H9 (cell line): ENCODE measurements at regions not wholly inside any gene's neighbourhood (a gene's known extent, or its start where the extent isn't known, plus 50 kb on each side); places are given as distances from the start of the nearest gene placed in this dataset.

Source experiments
- DNase-seq: peaks from one replicate; pipeline ENCODE4 v3.0.0-alpha.2; 2017
- H2AFZ ChIP-seq: one replicate; pipeline ENCODE4 v1.6.1; 2013; ENCODE audit warnings: mild to moderate bottlenecking, low read length, control low read depth, moderate library complexity
- H2AK5ac ChIP-seq: 2 replicates; pipeline ENCODE4 v1.6.1; 2013; ENCODE audit warnings: low read length, control low read depth, mixed read lengths; ENCODE audit not compliant: insufficient read length
- H2BK120ac ChIP-seq: one replicate; pipeline ENCODE4 v1.6.1; 2013; ENCODE audit warnings: low read depth, mild to moderate bottlenecking, low read length, control low read depth, inconsistent platforms; ENCODE audit not compliant: poor library complexity, severe bottlenecking
- H2BK12ac ChIP-seq: 2 replicates; pipeline ENCODE4 v1.6.1; 2013; ENCODE audit warnings: low read length, control low read depth, mixed read lengths, low read depth; ENCODE audit not compliant: insufficient read length
- H2BK15ac ChIP-seq: 2 replicates; pipeline ENCODE4 v1.6.1; 2013; ENCODE audit warnings: low read depth, low read length, control low read depth
- H2BK20ac ChIP-seq: one replicate; pipeline ENCODE4 v1.6.1; 2013; ENCODE audit warnings: low read depth, mild to moderate bottlenecking, low read length, control low read depth, inconsistent platforms; ENCODE audit not compliant: poor library complexity, severe bottlenecking
- H2BK5ac ChIP-seq: 2 replicates; pipeline ENCODE4 v1.6.1; 2013; ENCODE audit warnings: low read length, control low read depth, mixed read lengths; ENCODE audit not compliant: insufficient read length
- H3K14ac ChIP-seq: 2 replicates; pipeline ENCODE4 v1.6.1; 2013; ENCODE audit warnings: low read length, control low read depth; ENCODE audit not compliant: insufficient read depth
- H3K18ac ChIP-seq: 2 replicates; pipeline ENCODE4 v1.6.1; 2013; ENCODE audit warnings: low read depth, mild to moderate bottlenecking, mixed read lengths, low read length, control low read depth; ENCODE audit not compliant: insufficient read length
- H3K23ac ChIP-seq: 2 replicates; pipeline ENCODE4 v1.6.1; 2013; ENCODE audit warnings: low read length, control low read depth, mixed read lengths, low read depth; ENCODE audit not compliant: insufficient read length
- H3K23me2 ChIP-seq: 2 replicates; pipeline ENCODE4 v1.6.1; 2013; ENCODE audit warnings: low read depth, mild to moderate bottlenecking, mixed read lengths, low read length, control low read depth; ENCODE audit not compliant: insufficient read length, poor library complexity, severe bottlenecking
- H3K27ac ChIP-seq: 2 replicates; pipeline ENCODE4 v1.5.1; 2013; ENCODE audit warnings: low read length, control low read depth, mixed read lengths, low read depth; ENCODE audit not compliant: insufficient read length
- H3K27me3 ChIP-seq: 2 replicates; pipeline ENCODE4 v1.6.1; 2013; ENCODE audit warnings: low read length, control low read depth, inconsistent platforms; ENCODE audit not compliant: insufficient read depth
- H3K4ac ChIP-seq: 2 replicates; pipeline ENCODE4 v1.6.1; 2013; ENCODE audit warnings: low read depth, mild to moderate bottlenecking, control low read depth, inconsistent platforms, low read length, moderate library complexity
- H3K4me1 ChIP-seq: 2 replicates; pipeline ENCODE4 v1.6.1; 2013; ENCODE audit warnings: low read length, control low read depth, inconsistent platforms; ENCODE audit not compliant: insufficient read depth
- H3K4me2 ChIP-seq: 2 replicates; pipeline ENCODE4 v1.6.1; 2013; ENCODE audit warnings: low read length, control low read depth, mixed read lengths; ENCODE audit not compliant: insufficient read length, insufficient read depth
- H3K56ac ChIP-seq: 2 replicates; pipeline ENCODE4 v1.6.1; 2013; ENCODE audit warnings: low read depth, mild to moderate bottlenecking, mixed read lengths, low read length, control low read depth; ENCODE audit not compliant: insufficient read length
- H3K79me1 ChIP-seq: 2 replicates; pipeline ENCODE4 v1.6.1; 2013; ENCODE audit warnings: low read depth, mild to moderate bottlenecking, moderate library complexity, low read length, control low read depth, inconsistent platforms; ENCODE audit not compliant: insufficient read depth, poor library complexity, severe bottlenecking
- H3K79me2 ChIP-seq: 2 replicates; pipeline ENCODE4 v1.6.1; 2013; ENCODE audit warnings: low read length, control low read depth, inconsistent platforms; ENCODE audit not compliant: insufficient read depth
- H3K9ac ChIP-seq: 2 replicates; pipeline ENCODE4 v1.6.1; 2013; ENCODE audit warnings: low read length, control low read depth, mixed read lengths; ENCODE audit not compliant: insufficient read length; ENCODE audit errors: extremely low read depth
- H3K9me3 ChIP-seq: one replicate; pipeline ENCODE4 v1.6.1; 2013; ENCODE audit warnings: low read depth, low read length, inconsistent platforms; ENCODE audit not compliant: control insufficient read depth
- H3T11ph ChIP-seq: one replicate; pipeline ENCODE4 v1.6.1; 2013; ENCODE audit warnings: mild to moderate bottlenecking, low read length, control low read depth, inconsistent platforms
- H4K20me1 ChIP-seq: one replicate; pipeline ENCODE4 v1.6.1; 2013; ENCODE audit not compliant: control insufficient read depth, insufficient read length, insufficient read depth
- H4K5ac ChIP-seq: 2 replicates; pipeline ENCODE4 v1.6.1; 2013; ENCODE audit warnings: low read depth, mild to moderate bottlenecking, mixed read lengths, low read length, control low read depth; ENCODE audit not compliant: insufficient read length
- H4K8ac ChIP-seq: replicated peaks from 2 replicates; pipeline ENCODE4 v1.6.1; 2013; ENCODE audit warnings: low read length, control low read depth, mixed read lengths, low read depth; ENCODE audit not compliant: insufficient read length
- H4K91ac ChIP-seq: 2 replicates; pipeline ENCODE4 v1.6.1; 2013; ENCODE audit warnings: low read depth, mild to moderate bottlenecking, moderate library complexity, mixed read lengths, low read length, control low read depth; ENCODE audit not compliant: insufficient read length
- H3K27ac Mint-ChIP-seq, 3 experiments: 2 replicates in 2 of 3; 3 replicates in 1 of 3; pipeline ENCODE4 v1.8.0; 2020 to 2021; ENCODE audit warnings: mixed read lengths in 3 of 3, mild to moderate bottlenecking in 1 of 3, moderate library complexity in 1 of 3
- H3K27me3 Mint-ChIP-seq: 2 replicates; pipeline ENCODE4 v1.8.0; 2021; ENCODE audit warnings: low read depth, mild to moderate bottlenecking, moderate library complexity, mixed read lengths
- H3K36me3 Mint-ChIP-seq, 3 experiments: 2 replicates in 2 of 3; 3 replicates in 1 of 3; pipeline ENCODE4 v1.8.0; 2020 to 2021; ENCODE audit warnings: low read depth in 3 of 3, mixed read lengths in 3 of 3; ENCODE audit not compliant: insufficient read depth in 1 of 3
- H3K4me1 Mint-ChIP-seq, 2 experiments: 2 replicates each; pipeline ENCODE4 v1.8.0; 2020; ENCODE audit warnings: mixed read lengths in 2 of 2
- H3K4me3 Mint-ChIP-seq, 2 experiments: 2 replicates in 1 of 2; 3 replicates in 1 of 2; pipeline ENCODE4 v1.8.0; 2020 to 2021; ENCODE audit warnings: mild to moderate bottlenecking in 2 of 2, mixed read lengths in 2 of 2, moderate library complexity in 1 of 2
- H3K9me3 Mint-ChIP-seq, 2 experiments: 2 replicates in 1 of 2; 3 replicates in 1 of 2; pipeline ENCODE4 v1.8.0; 2020; ENCODE audit warnings: mild to moderate bottlenecking in 2 of 2, mixed read lengths in 2 of 2, moderate library complexity in 1 of 2
- CTCF ChIP-seq: fragments of 200-600 bp; sonication (generic); conservative IDR thresholded peaks from 3 replicates; pipeline ENCODE4 v1.8.0; 2021; ENCODE audit warnings: antibody characterized with exemption, mild to moderate bottlenecking
- WGBS: extraction: QIAGEN DNeasy Blood & Tissue Kit; methylation state at CpG from one replicate; pipeline ENCODE4 v1.1.7; 2013; ENCODE audit warnings: missing lambda C conversion rate, low lambda C conversion rate, mixed read lengths; ENCODE audit not compliant: insufficient read length; ENCODE audit errors: extremely low coverage; 5-methylcytosine and 5-hydroxymethylcytosine counted together

GRCh38 chr3:117217355-117217754 is 507.8 kb downstream of the TUSC7 start:
- Histone ChIP-seq H3K27ac (no peak overlapping the region), H3K79me1 (no peaks in the 10 kb centered on the region), H3K27me3 (no peaks in the 10 kb centered on the region), H4K20me1 (no peaks in the 10 kb centered on the region), H2BK12ac (no peak overlapping the region), H3T11ph (no peak overlapping the region), H3K4me2 (no peak overlapping the region), H2BK120ac (no peak overlapping the region), H3K56ac (no peak overlapping the region), H4K8ac (no peak overlapping the region), H2AK5ac (no peak overlapping the region), H2BK15ac (no peak overlapping the region), H4K5ac (no peak overlapping the region), H2AFZ (no peak overlapping the region), H3K14ac (no peak overlapping the region), H4K91ac (no peak overlapping the region), H3K9me3 (no peaks in the 10 kb centered on the region), H2BK5ac (no peak overlapping the region), H3K9ac (no peak overlapping the region), H3K23me2 (no peaks in the 10 kb centered on the region), H3K4me1 (no peaks in the 10 kb centered on the region), H3K4ac (no peak overlapping the region), H3K18ac (no peak overlapping the region), H3K23ac (no peak overlapping the region), H2BK20ac (no peak overlapping the region), H3K79me2 (no peaks in the 10 kb centered on the region)
- DNase-seq = no peak
- H3K4me3 Mint-ChIP-seq = no peak overlapping the region
- peaks cover 3% of the 10 kb centered on the region in 2 experiments for H3K4me1 Mint-ChIP-seq
- no peak for TF ChIP-seq CTCF
- H3K27ac Mint-ChIP-seq = no peak overlapping the region
- no peaks in the 10 kb centered on the region for H3K27me3 Mint-ChIP-seq
- H3K9me3 Mint-ChIP-seq = peaks cover 2 to 3% of the 10 kb centered on the region in 2 experiments; a peak in 3 of 5 replicates
- no peaks in the 10 kb centered on the region for H3K36me3 Mint-ChIP-seq
- whole genome bisulfite sequencing = no CpG with 5 or more reads among the region's 3 CpGs
